PFSK-1 (cell line): ENCODE measurements at regions not wholly inside any gene's neighbourhood (a gene's known extent, or its start where the extent isn't known, plus 50 kb on each side); places are given as distances from the start of the nearest gene placed in this dataset.

ENCODE experiments used
- FOXP2 ChIP-seq: optimal IDR thresholded peaks from 2 replicates; pipeline ENCODE3; 2011; ENCODE audit warnings: borderline replicate concordance, control low read depth, inconsistent platforms; ENCODE audit not compliant: insufficient read depth; ENCODE audit errors: extremely low read length, extremely low read depth
- POLR2AphosphoS5 ChIP-seq: IDR thresholded peaks from 2 replicates; pipeline ENCODE4 v1.6.1; 2012; ENCODE audit warnings: low read depth, mild to moderate bottlenecking, control low read depth, low read length, moderate library complexity
- REST ChIP-seq, 2 experiments: IDR thresholded peaks; 2 replicates each; pipeline versions ENCODE4 v1.6.1 to v1.8.0; 2011 to 2012; ENCODE audit warnings: low read depth in 2 of 2, low read length in 2 of 2, control low read depth in 1 of 2, inconsistent platforms in 1 of 2, mild to moderate bottlenecking in 1 of 2, moderate library complexity in 1 of 2; ENCODE audit not compliant: insufficient read depth in 1 of 2
- SIN3A ChIP-seq: IDR thresholded peaks from 2 replicates; pipeline ENCODE4 v1.6.1; 2012; ENCODE audit warnings: mild to moderate bottlenecking, low read length, moderate library complexity, borderline replicate concordance; ENCODE audit not compliant: insufficient read depth
- TAF1 ChIP-seq: IDR thresholded peaks from 2 replicates; pipeline ENCODE4 v1.6.1; 2012; ENCODE audit warnings: low read length, control low read depth, borderline replicate concordance; ENCODE audit not compliant: insufficient read depth

- TF ChIP-seq POLR2AphosphoS5, result no peak
- no peak for TF ChIP-seq SIN3A
- TF ChIP-seq REST (IDR thresholded peaks at IDR 0.05; ENCODE audit: insufficient read depth in 1 of 2, low read depth in 2 of 2, low read length in 2 of 2), result no peak
- no peak for TF ChIP-seq TAF1
- no peak for TF ChIP-seq FOXP2
Observed at GRCh38 chr13:90938848-90939247, 408.6 kb upstream of the MIR17HG start.

GRCh38 chr13:90943946-90944345 is 403.5 kb upstream of the MIR17HG start:
- TF ChIP-seq FOXP2 (no peak), TAF1 (no peak), REST (IDR thresholded peaks at IDR 0.05; ENCODE audit: insufficient read depth in 1 of 2, low read depth in 2 of 2, low read length in 2 of 2) (no peak), POLR2AphosphoS5 (no peak), SIN3A (no peak)

GRCh38 chr13:90947976-90948375 is 399.5 kb upstream of the MIR17HG start:
- TF ChIP-seq POLR2AphosphoS5, result no peak
- no peak for TF ChIP-seq TAF1
- TF ChIP-seq REST (IDR thresholded peaks at IDR 0.05; ENCODE audit: insufficient read depth in 1 of 2, low read depth in 2 of 2, low read length in 2 of 2), result no peak
- no peak for TF ChIP-seq FOXP2
- no peak for TF ChIP-seq SIN3A

GRCh38 chr13:90950160-90950559 is 397.3 kb upstream of the MIR17HG start:
- TF ChIP-seq FOXP2, result no peak
- no peak for TF ChIP-seq REST (IDR thresholded peaks at IDR 0.05; ENCODE audit: insufficient read depth in 1 of 2, low read depth in 2 of 2, low read length in 2 of 2)
- TF ChIP-seq SIN3A, result no peak
- no peak for TF ChIP-seq TAF1
- TF ChIP-seq POLR2AphosphoS5, result no peak

- TF ChIP-seq POLR2AphosphoS5, result no peak
- TF ChIP-seq SIN3A, result no peak
- TF ChIP-seq FOXP2, result no peak
- no peak for TF ChIP-seq REST (IDR thresholded peaks at IDR 0.05; ENCODE audit: insufficient read depth in 1 of 2, low read depth in 2 of 2, low read length in 2 of 2)
- TF ChIP-seq TAF1, result no peak
Observed at GRCh38 chr13:90951663-90952062, 395.8 kb upstream of the MIR17HG start.
